Posterior cingulate gyrus (tissue), 11 donors: ENCODE measurements at regions not wholly inside any gene's neighbourhood (a gene's known extent, or its start where the extent isn't known, plus 50 kb on each side); places are given as distances from the start of the nearest gene placed in this dataset.
"Not testable (repeated sequence)": the region's sequence is repeated elsewhere in the genome, so short reads cannot be mapped to it uniquely, and the experiment has no call there.

Source experiments
- DNase-seq, 10 donors: peaks; one replicate each; pipeline versions ENCODE4 v3.0.0 to v3.0.0-alpha.2; 2020 to 2021; ENCODE audit warnings: mixed read lengths in 3 of 10
- intact Hi-C: fragments of 100-400 bp; cut with DNase I; formaldehyde crosslinking; loops from one replicate; pipeline ENCODE4 v1.15.1; 2023

DNA sequence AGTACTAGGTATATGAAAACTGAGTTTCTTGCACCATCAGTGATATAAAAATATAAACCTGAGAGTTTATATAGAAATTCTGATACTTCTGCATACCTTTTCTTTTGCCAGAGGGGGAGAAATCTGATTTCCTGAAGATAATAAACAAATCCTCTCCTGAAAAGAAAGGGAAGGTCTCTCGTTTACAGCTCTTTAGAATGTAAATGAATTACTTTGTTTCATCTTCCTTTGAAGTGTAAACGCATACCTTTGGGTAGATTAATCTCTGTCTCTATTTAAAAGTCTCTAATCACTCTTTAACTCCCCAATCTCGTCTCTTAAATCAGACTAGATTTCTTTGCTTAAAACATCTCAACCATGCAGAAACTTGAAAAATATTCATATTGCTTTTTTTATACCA, 1092.9 kb downstream of the SLITRK5 start:
- DNase-seq, result no peak
- intact Hi-C loops, result no loop called here

DNA sequence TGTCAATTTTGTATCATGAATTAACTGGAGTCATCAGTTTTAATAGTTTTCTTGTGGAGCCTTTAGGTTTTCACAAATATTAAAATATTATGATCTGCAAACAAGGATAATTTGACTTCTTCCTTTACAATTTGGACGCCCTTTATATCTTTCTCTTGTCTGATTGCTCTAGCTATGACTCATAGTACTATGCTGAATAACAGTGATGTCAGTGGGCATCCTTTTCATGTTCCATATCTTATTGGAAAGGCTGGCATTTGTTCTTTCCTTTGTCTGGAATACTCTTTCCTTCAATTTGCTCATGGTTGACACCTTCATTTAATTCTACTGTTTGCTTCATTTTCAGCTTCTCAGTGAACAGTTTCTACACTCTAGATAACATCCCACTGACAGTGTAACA, 1129.3 kb downstream of the SLITRK5 start:
- intact Hi-C loops, result no loop called here
- no peak for DNase-seq

DNA sequence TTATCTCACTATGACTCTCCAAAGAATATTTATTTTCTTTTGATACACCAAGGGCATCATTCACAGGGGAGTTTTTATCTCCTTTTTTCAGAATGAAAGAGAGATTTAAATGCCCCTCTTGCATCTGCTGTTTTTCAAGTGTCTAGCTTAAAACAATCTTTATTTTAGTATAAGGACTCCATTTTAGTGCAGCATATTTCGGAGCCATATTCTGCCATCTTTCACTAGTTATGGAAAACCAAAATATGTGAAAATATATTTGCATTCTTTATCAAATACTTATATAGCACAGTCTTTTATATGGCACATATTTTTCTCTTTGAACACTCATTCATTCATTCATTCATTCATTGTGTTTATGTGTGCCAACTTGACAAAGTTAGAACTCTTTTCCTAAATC, 1130.2 kb downstream of the SLITRK5 start:
- intact Hi-C loops, result no loop called here

DNA sequence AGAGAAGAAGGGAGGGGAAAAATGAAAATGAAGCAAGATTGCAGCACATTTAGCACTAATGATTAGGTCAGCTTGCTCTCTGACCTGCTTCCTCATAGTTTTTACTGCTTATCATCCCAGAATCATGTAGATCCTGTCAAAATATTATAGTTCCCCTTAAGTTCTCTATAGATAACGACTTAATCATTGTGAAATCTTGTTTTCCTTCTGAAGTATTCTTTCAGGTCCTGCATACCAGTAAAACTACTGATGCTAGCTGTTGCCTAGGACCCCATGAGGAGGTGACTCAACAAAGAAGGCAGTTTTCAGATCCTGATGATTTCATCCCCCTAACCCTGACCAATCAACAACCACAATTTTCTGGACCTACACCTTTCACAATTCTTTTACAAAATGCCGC, 1131.7 kb downstream of the SLITRK5 start:
- no peak for DNase-seq
- intact Hi-C loops, result no loop called here

More for the DNA sequence above, 1130.2 kb downstream of the SLITRK5 start:
- DNase-seq, result no peak

DNA sequence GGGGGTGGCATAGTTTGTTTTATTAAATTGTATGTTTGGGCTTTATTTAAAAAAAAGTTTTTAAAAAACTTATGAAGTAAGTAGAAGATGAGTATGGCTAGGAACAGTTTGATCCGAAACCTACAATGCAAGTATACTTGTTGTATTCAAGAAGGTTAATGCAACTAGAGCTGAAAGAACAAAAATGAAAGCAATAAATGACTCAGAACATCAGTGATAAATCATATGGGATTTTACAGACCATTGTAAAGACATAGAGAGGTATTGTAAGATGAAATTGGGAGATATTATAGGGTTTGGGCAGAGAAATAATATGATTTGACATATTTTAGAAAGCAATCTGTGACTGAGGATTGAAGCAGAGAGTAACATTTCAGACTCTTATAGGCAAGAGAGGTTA, 1135.3 kb downstream of the SLITRK5 start:
- intact Hi-C loops, result no loop called here
- no peak for DNase-seq

DNA sequence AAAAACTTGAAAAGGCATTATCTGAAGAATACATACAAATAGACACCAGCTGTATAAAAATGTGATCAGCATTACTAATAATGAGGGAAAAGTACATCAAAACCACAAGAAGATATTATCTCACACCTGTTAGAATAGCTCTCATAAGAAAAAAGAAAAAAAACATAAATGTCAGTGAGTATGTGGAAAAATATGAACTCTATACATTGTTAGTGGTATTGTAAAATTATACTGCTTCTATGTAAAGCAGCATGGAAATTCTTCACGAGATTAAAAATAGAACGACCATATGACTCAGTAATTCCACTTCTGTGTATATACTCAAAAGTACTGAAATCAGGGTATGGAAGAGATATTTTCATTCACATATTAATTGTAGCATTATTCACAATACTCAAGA, 1146.4 kb downstream of the SLITRK5 start:
- intact Hi-C loops, result no loop called here
- no peak for DNase-seq

DNA sequence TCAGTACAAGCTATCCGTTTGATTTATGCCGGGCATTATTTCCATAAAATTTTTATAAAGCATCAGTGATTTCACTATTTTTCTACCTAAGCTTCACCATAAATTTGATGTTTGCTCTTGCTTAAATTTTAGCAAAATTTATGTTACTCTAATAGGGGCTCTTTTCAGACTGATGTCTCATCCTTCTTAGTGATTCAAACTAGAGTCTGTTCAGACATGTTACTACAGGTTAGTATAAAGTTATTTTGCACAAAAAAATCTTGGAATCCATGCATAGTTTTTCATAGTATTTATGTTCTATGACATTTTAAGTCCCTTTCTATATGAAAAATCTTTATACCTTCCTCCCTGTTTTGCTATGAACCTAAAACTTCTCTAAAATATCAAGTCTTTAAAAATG, 1151.9 kb downstream of the SLITRK5 start:
- no peak for DNase-seq
- intact Hi-C loops, result no loop called here

DNA sequence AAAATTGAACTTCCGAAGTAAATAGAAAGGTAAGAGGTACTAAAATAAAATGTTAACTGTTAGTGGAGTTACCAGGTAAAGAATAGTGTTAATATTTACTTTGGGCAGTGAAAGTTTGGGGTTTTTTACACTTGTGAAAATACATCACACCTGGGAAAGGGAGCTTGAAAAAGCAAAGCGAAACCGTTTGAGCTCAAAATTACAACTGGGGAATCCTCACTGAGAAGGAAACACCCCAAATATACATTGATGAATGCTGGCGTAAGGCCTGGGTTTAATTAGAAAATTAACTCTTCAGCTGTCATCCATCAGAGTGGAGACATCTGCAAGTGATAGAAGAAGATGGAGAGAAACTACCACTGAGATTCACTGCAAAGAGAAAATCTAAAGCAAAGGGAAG, 1153.0 kb downstream of the SLITRK5 start:
- no peak for DNase-seq

DNA sequence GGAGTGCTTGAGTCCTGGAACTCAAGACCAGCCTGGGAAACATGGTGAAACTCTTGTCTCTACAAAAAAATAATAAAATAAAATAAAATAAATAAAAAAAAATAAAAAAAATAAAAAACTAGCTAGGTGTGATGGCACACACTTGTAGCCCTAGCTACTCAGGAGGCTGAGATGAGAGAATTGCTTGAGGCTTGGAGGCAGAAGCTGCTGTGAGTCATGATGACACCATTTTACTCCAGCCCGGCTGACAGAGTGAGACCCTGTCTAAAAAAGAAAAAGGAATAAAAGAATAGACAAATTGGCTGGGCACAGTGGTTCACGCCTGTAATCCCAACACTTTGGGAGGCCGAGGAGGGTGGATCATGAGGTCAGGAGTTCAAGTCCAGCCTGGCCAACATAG, 1168.9 kb downstream of the SLITRK5 start:
- DNase-seq, result no peak

More for the DNA sequence above, 1153.0 kb downstream of the SLITRK5 start:
- intact Hi-C loops, result no loop called here

DNA sequence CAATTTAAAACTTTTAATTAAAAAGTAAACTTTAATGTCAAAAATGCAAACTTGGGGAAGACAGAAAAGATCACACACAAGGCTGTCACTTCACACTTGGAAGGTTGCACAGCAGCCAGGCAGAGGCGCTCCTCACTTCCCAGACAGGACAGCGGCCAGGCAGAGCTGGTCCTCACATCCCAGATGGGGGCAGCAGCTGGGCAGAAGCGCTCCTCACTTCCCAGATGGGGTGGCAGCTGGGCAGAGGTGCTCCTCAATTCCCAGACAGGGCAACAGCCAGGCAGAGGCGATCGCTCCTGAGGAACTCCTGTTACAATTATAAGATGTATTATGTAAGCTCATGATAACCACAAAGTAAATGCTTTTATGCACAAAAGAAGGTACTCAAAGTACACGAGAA, 1181.1 kb downstream of the SLITRK5 start:
- DNase-seq, result peak in 3 of 10 donors; percentile 23 to 71 (median 59)
- intact Hi-C loops, result not testable (repeated sequence)

More for the DNA sequence above, 1168.9 kb downstream of the SLITRK5 start:
- intact Hi-C loops, result no loop called here

DNA sequence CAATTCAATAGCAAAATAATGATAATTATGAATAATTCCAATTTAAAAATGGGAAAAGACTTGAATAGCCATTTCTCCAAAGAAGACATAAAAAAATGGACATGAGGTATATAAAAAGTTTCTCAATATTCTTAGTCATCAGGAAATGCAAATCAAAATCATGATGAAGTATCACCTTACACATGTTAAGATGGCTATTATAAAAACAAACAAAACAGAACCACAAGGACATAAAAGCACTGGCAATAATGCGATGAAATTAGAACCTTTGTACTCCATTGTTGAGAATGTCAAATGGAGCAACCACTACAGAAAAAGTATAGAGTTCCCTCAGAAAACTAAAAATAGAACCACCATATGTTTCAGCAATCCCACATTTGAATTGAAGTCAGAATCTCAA, 1186.1 kb downstream of the SLITRK5 start:
- intact Hi-C loops, result no loop called here

DNA sequence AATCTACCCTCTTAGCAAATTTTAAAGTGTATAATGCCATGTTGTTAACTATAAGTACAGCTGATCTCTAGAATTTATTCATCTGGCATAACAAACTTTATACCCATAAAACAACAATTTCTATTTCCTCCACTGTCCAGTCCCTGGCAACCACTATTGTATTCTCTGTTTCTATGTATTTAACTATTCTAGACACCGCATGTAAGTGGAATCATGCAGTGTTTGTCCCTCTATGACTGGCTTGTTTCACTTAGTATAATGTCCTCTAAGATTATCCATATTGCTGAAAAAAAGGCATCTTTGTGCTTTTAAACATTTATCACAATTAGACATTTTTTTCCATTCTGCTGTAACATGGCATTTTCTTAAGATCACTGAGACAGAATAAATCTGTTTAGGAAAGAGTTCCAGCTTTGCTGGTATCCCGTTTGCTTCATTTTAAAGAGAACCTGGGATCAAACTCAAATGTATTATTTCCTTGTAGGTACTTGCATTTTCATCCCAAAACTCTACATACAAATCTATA, 1191.0 kb downstream of the SLITRK5 start:
- DNase-seq, result no peak
- intact Hi-C loops, result no loop called here

More for the DNA sequence above, 1186.1 kb downstream of the SLITRK5 start:
- DNase-seq, result no peak

DNA sequence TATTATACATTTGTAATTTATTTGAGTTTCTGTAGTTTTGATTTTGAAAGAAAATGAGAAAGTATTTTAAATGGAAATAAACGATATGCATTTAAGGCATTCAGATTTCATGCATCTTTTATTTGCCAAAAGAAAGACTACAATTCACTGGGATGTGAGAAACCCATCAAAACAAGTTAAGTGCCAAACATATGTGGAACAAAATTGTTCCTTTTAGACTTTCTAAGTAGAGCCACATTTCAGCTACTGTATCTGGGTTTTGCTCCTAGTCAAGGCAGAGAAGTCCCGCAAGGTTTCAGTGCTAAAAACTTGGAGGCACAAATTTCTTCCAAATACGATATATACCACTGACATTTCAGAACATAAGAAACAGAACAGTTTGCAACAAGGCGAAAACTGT, 1191.9 kb downstream of the SLITRK5 start:
- DNase-seq, result no peak
- intact Hi-C loops, result no loop called here

DNA sequence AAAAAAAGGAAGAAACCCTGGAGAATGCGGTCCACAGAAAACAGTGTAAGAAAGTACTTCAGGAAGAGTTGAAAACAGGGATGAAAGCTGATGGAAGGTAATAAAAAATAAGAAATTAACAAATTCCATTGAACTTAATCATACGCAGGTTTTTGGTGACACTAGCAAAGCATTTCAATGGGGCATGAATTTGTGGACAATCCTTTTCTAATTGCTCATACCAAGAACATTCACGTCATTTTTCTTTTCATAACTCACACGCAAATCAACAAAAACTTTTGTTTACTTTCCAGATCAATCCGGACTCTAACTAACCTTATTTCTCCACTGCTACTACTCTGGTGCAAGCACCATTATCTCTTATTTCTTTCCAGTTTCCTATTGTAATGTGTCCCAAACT, 1195.0 kb downstream of the SLITRK5 start:
- DNase-seq, result no peak
- intact Hi-C loops, result no loop called here

DNA sequence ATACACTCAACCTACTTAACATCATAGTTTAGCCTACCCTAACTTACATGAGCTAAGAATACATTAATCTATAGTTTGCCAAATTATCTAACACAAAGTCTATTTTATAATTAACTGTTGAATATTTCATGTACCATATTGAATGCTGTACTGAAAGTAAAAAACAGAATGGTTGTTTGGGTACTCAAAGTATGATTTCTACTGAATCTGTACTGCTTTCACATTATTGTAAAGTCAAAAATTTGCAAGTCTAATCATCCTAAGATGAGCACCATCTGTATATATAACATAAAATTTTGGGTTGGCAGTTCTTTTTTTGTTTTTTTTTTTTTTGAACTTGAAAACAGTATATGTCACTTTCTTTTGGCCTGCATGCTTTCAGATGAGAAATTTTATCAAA, 1212.6 kb downstream of the SLITRK5 start:
- DNase-seq, result no peak
- intact Hi-C loops, result no loop called here

DNA sequence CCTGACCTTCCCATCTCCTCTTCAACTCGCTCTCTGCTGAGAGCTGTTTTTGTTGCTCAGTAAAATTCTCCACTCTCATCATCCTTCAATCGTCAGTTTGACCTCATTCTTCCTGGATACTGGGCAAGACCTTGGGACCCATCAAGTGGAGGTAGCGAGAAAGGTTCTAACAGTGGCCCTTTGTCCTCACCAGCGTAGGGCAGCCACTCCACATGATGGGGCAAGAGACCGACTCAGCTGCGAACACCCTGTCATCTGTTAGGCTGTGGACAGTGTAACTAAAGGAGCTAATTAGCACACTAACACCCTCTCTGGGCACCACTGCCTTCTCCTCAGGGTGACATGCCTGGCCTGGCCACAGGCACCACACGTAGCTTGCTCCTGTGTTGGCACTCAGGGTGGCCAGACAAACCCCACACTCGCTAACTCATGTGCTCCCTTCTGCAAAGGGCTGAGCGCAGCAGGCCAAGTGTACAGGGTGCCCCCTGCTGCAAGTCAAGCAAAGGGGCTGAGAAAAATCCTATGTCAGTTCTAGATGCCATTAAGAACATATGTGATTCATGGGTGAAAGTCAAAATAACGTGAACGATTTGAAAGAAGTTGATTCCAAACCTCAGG, 1216.0 kb downstream of the SLITRK5 start:
- intact Hi-C loops, result no loop called here

DNA sequence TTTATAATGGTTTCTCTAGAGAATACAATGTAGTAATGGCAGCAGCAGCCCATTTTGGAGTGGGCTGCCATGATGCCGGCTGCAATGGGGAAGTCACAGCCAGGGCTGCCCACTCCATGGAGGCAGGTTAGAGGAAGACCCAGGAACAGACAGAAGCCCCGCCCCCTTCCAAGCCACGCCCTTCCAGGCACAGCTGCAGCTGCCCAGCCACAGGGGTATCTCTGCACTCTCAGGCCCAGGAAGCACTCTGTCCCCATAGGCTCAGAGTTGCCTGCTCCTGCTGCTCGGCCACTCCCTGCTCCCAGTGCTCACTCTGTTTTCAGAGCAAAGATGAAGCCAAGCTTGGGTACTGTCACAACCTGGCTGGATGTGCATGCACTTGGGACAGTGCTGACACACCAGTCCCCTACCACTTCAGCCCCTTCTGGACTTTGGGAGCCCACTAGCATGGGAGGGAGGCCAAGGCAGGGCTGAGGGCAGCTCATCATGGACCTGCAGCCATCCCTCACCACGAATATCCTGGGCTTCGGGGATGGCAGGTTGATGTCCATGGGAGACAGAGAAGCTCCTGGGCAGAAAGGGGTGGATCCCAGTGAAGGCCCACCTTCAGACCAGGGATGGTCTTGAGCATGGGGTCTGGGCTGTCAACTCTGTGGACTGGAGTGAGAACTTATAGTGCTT, 1224.2 kb downstream of the SLITRK5 start:
- peak in 3 of 10 donors; percentile 25 to 56 (median 54) for DNase-seq
- intact Hi-C loops, result no loop called here

More for the DNA sequence above, 1216.0 kb downstream of the SLITRK5 start:
- DNase-seq, result no peak

DNA sequence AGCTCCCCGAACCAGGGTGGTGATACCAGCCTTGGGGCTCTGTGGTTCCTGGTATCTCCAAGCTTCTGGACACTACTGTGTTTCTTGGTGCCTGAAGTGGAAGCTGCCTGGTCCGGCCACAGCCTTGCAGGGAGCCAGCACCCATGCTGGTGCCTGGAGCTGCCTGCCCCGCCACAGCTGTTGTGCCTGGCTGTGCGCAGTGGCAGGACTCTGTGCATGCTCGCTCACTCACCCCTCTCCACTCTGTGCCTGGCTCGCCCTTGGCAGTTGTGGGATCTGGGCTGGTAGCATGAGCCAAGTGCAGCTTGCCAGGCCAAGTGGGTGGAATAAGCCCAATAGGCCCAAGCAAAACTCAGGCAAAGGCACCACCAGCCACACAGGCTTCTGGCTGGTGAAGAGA, 1225.3 kb downstream of the SLITRK5 start:
- intact Hi-C loops, result no loop called here
- peak in 3 of 10 donors; percentile 49 to 76 (median 62) for DNase-seq

DNA sequence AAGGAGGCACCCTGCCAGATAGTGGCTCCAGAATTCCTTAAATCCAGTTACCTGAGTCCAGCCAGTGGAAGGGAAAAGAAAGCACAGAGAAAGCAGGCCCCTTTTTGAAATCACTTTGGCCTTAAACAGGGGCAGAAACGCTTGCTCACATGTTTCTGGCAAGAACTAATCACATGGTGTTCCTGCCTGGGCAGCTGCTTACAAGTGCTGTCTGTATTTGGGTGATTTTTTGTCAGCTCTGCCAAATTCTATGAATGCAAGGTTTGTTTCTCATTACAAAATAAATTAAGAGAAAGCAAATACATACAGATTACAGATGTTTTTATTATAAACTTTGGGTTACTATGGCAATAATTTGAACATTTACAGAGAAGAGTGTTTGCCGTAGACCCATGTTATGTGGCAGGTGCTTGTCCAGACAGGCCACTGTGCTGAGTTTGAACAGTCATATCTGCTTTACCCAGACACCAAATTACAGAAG, 1237.8 kb downstream of the SLITRK5 start:
- intact Hi-C loops, result no loop called here
- no peak for DNase-seq

DNA sequence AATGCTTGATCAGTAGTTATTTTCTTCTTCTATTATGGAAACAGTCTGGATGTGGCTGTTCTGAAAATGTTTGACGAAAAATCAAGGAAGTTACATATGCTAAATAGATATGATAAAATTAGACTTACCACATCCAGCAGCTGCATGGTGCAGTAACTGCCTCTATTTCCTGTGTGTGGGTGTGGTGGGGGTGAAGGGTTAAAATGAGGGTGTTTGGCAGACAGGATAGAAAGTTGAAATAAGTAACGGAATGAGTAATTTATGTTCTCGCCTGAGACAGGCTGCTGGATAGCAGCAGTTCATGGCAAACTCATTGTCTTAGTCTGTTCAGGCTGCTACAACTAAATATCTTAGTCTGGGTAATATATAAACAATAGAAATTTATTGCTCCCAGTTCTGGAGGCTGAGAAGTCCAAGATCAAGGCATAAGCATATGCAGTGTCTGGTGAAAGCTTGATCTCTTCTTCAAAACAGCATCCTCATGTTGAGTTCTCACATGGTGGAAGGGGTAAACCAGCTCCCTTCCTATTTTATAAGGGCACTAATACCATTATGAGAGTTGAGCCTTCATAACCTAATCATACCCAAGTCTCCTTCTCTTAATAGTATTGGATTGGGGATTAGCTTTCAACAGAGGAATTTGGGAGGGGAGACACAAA, 1248.9 kb downstream of the SLITRK5 start:
- intact Hi-C loops, result no loop called here
- DNase-seq, result no peak

DNA sequence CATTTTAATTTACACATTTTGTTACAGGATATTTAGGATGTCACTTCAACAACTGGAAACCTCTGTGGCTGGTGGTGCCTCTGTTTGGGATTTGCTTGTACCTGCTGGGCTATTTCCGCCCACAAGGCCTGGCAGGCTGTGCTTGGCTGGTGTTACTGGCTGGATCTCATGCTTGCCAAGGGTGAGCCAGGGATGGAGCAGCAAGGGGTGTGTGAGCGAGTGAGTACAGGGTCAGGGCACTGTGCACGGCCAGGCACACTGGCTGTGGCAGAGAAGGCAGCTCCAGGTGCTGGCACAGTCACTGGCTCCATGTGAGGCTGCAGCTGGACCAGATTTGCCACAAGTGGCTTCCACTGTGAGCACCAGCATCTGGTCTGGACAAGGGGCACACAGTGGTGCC, 1254.8 kb downstream of the SLITRK5 start:
- peak in 1 of 10 donors; percentile 49 for DNase-seq
- intact Hi-C loops, result no loop called here
